ENCODE measurements at regions not wholly inside any gene's neighbourhood (a gene's known extent, or its start where the extent isn't known, plus 50 kb on each side); places are given as distances from the start of the nearest gene placed in this dataset.

- Histone ChIP-seq H3K4me3 (ENCODE audit: low read depth, low read length, poor library complexity, severe bottlenecking) (no peak overlapping the region), H3K4me1 (ENCODE audit: insufficient read depth, low read length, poor library complexity, severe bottlenecking) (no peaks in the 10 kb centered on the region), H3K36me3 (ENCODE audit: insufficient read depth, low read length, poor library complexity, severe bottlenecking) (no peaks in the 10 kb centered on the region), H3K9me3 (ENCODE audit: low read depth, low read length, poor library complexity, severe bottlenecking) (peaks cover 53% of the 10 kb centered on the region), H3K27ac (ENCODE audit: low read depth, low read length, poor library complexity, severe bottlenecking) (no peak overlapping the region), H3K27me3 (replicated peaks; ENCODE audit: insufficient read depth, low read depth, low read length, poor library complexity) (no peaks in the 10 kb centered on the region)
- ChIA-PET CTCF (no interaction called here), POLR2A (ENCODE audit: low non-redundant PET) (no interaction called here)
- no peak for DNase-seq (ENCODE audit: low spot score)
- TF ChIP-seq CTCF (conservative IDR thresholded peaks at IDR 0.05; ENCODE audit: low read depth, low read length) (no peak), EZH2 (IDR thresholded peaks at IDR 0.05; ENCODE audit: borderline replicate concordance, low read depth, low read length, poor library complexity, severe bottlenecking) (no peak)
- BruUV-seq (replicated peaks): no TSS peak
- intact Hi-C loops (cut with micrococcal nuclease; ENCODE audit: unreplicated experiment): no loop called here
Measured at GRCh38 chr16:35146723-35147458, 1687.5 kb downstream of the TP53TG3F start.

GRCh38 chr16:35147556-35148504 is 1688.4 kb downstream of the TP53TG3F start:
- peaks cover 57% of the 10 kb centered on the region for H3K9me3 ChIP-seq (ENCODE audit: low read depth, low read length, poor library complexity, severe bottlenecking)
- no peaks in the 10 kb centered on the region for H3K36me3 ChIP-seq (ENCODE audit: insufficient read depth, low read length, poor library complexity, severe bottlenecking)

GRCh38 chr16:35148748-35149147 is 1689.3 kb downstream of the TP53TG3F start:
- intact Hi-C loops (cut with micrococcal nuclease; ENCODE audit: unreplicated experiment): no loop called here
- Histone ChIP-seq H3K4me1 (ENCODE audit: insufficient read depth, low read length, poor library complexity, severe bottlenecking) (no peaks in the 10 kb centered on the region), H3K4me3 (ENCODE audit: low read depth, low read length, poor library complexity, severe bottlenecking) (no peak overlapping the region), H3K27me3 (replicated peaks; ENCODE audit: insufficient read depth, low read depth, low read length, poor library complexity) (no peaks in the 10 kb centered on the region), H3K36me3 (ENCODE audit: insufficient read depth, low read length, poor library complexity, severe bottlenecking) (no peaks in the 10 kb centered on the region), H3K27ac (ENCODE audit: low read depth, low read length, poor library complexity, severe bottlenecking) (no peak overlapping the region), H3K9me3 (ENCODE audit: low read depth, low read length, poor library complexity, severe bottlenecking) (peaks cover 58% of the 10 kb centered on the region)
- BruUV-seq (replicated peaks): no TSS peak
- POLR2A ChIA-PET (ENCODE audit: low non-redundant PET): no interaction called here
- CTCF ChIA-PET: no interaction called here
- TF ChIP-seq CTCF (conservative IDR thresholded peaks at IDR 0.05; ENCODE audit: low read depth, low read length): no peak
- TF ChIP-seq EZH2 (IDR thresholded peaks at IDR 0.05; ENCODE audit: borderline replicate concordance, low read depth, low read length, poor library complexity, severe bottlenecking): no peak
- no peak for DNase-seq (ENCODE audit: low spot score)

More at GRCh38 chr16:35147556-35148504, 1688.4 kb downstream of the TP53TG3F start:
- ChIA-PET POLR2A (ENCODE audit: low non-redundant PET) (no interaction called here), CTCF (no interaction called here)
- Histone ChIP-seq H3K4me1 (ENCODE audit: insufficient read depth, low read length, poor library complexity, severe bottlenecking) (no peaks in the 10 kb centered on the region), H3K27me3 (replicated peaks; ENCODE audit: insufficient read depth, low read depth, low read length, poor library complexity) (no peaks in the 10 kb centered on the region), H3K4me3 (ENCODE audit: low read depth, low read length, poor library complexity, severe bottlenecking) (no peak overlapping the region), H3K27ac (ENCODE audit: low read depth, low read length, poor library complexity, severe bottlenecking) (no peak overlapping the region)
- no TSS peak for BruUV-seq (replicated peaks)
- DNase-seq (ENCODE audit: low spot score): no peak
- no peak for TF ChIP-seq CTCF (conservative IDR thresholded peaks at IDR 0.05; ENCODE audit: low read depth, low read length)
- intact Hi-C loops (cut with micrococcal nuclease; ENCODE audit: unreplicated experiment): no loop called here
